GM12878 (cell line): ENCODE measurements at regions not wholly inside any gene's neighbourhood (a gene's known extent, or its start where the extent isn't known, plus 50 kb on each side); places are given as distances from the start of the nearest gene placed in this dataset.

Source experiments
- ATAC-seq: fragments of 200-7000 bp; cut with Tn5 transposase; 3 replicates; pipeline ENCODE4 v1.9.1; 2020; ENCODE audit warnings: mild to moderate bottlenecking, moderate library complexity
- BruUV-seq: library from RNA; stranded (reverse); fragments of 400-500 nt; replicated peaks from 2 replicates; lab custom pipeline; 2021; lab: Mats Ljungman, UMichigan
- CTCF ChIA-PET: fragments of 300-600 bp; sonication (Branson Sonifier 250); formaldehyde crosslinking; extraction: SDS; loops from one replicate; lab custom pipeline; 2021; ENCODE audit warnings: inconsistent platforms; lab: Yijun Ruan, JAX
- POLR2A ChIA-PET: fragments of 350-600 bp; formaldehyde crosslinking; extraction: SDS; loops from one replicate; lab custom pipeline; 2021; ENCODE audit warnings: inconsistent platforms; lab: Charles Lee
- RAD21 ChIA-PET: fragments of 300-600 bp; sonication (Branson Sonifier 250); formaldehyde crosslinking; loops from one replicate; lab custom pipeline; 2023; ENCODE audit warnings: antibody characterized with exemption; ENCODE audit not compliant: unreplicated experiment; lab: Charles Lee
- SMC1A ChIA-PET: fragments of 300-600 bp; sonication (Branson Sonifier 250); formaldehyde crosslinking; loops from one replicate; lab custom pipeline; 2023; ENCODE audit not compliant: unreplicated experiment, uncharacterized antibody; lab: Charles Lee
- DNase-seq: peaks from one replicate; pipeline ENCODE4 v3.0.0-alpha.2; 2011; ENCODE audit warnings: low read depth, low spot score
- FAIRE-seq: peaks from 3 replicates; lab custom pipeline; 2011; peaks lifted over from hg19 to GRCh38; lab: Jason Lieb, UNC
- H2AFZ ChIP-seq: 2 replicates; pipeline ENCODE4 v1.6.0; 2011; ENCODE audit warnings: low read depth, low read length, control low read depth; ENCODE audit not compliant: control insufficient read depth
- H3K27ac ChIP-seq: 2 replicates; pipeline ENCODE4 v1.5.1; 2011; ENCODE audit warnings: control low read depth; ENCODE audit not compliant: control insufficient read depth, insufficient read depth
- H3K27me3 ChIP-seq, 2 experiments: replicated peaks in 1 of 2; 2 replicates each; pipeline versions ENCODE4 v1.6.0 to v1.6.1; 2011; ENCODE audit warnings: low read length in 1 of 2; ENCODE audit not compliant: control insufficient read depth in 2 of 2, insufficient read depth in 2 of 2
- H3K36me3 ChIP-seq, 2 experiments: 2 replicates each; pipeline ENCODE4 v1.5.1; 2011; ENCODE audit warnings: low read length in 1 of 2; ENCODE audit not compliant: control insufficient read depth in 2 of 2, insufficient read depth in 2 of 2
- H3K4me1 ChIP-seq: 2 replicates; pipeline ENCODE4 v1.6.1; 2011; ENCODE audit warnings: mild to moderate bottlenecking, low read length, moderate library complexity, mixed read lengths; ENCODE audit not compliant: control insufficient read depth, insufficient read depth
- H3K4me2 ChIP-seq: 2 replicates; pipeline ENCODE4 v1.6.0; 2011; ENCODE audit warnings: control low read depth; ENCODE audit not compliant: control insufficient read depth, insufficient read depth
- H3K4me3 ChIP-seq: fragments of 200-600 bp; sonication (generic); 2 replicates; pipeline ENCODE4 v1.5.1; 2016
- H3K79me2 ChIP-seq: 2 replicates; pipeline ENCODE4 v1.6.0; 2011; ENCODE audit warnings: low read length; ENCODE audit not compliant: control insufficient read depth, insufficient read depth
- H3K9ac ChIP-seq: 2 replicates; pipeline ENCODE4 v1.8.0; 2011; ENCODE audit warnings: low read length, control low read depth, mixed read lengths; ENCODE audit not compliant: control insufficient read depth, insufficient read depth
- H3K9me3 ChIP-seq: replicated peaks from 3 replicates; pipeline ENCODE4 v1.5.1; 2011; ENCODE audit warnings: mild to moderate bottlenecking, low read length; ENCODE audit not compliant: control insufficient read depth, insufficient read depth
- H4K20me1 ChIP-seq: 2 replicates; pipeline ENCODE4 v1.6.0; 2011; ENCODE audit not compliant: control insufficient read depth, insufficient read depth
- ATF7 ChIP-seq: fragments of 450-650 bp; IDR thresholded peaks from 2 replicates; pipeline ENCODE4 v1.6.1; 2016; ENCODE audit warnings: low read depth, mild to moderate bottlenecking
- CHD2 ChIP-seq: IDR thresholded peaks from 2 replicates; pipeline ENCODE4 v1.6.1; 2011; ENCODE audit warnings: low read depth, low read length, improper control_type of control experiment, borderline replicate concordance
- CTCF ChIP-seq, 3 experiments: IDR thresholded peaks in 2 of 3; conservative IDR thresholded peaks in 1 of 3; 2 replicates each; pipeline ENCODE4 v1.5.1; 2011; ENCODE audit warnings: low read depth in 3 of 3, low read length in 3 of 3, mild to moderate bottlenecking in 3 of 3, control low read depth in 2 of 3, moderate library complexity in 2 of 3, inconsistent platforms in 1 of 3, mixed read lengths in 1 of 3; ENCODE audit not compliant: control insufficient read depth in 2 of 3, insufficient read depth in 1 of 3; ENCODE audit errors: extremely low read depth in 1 of 3
- FOXK2 ChIP-seq: fragments of 450-650 bp; IDR thresholded peaks from 2 replicates; pipeline ENCODE4 v1.6.1; 2017; ENCODE audit warnings: mild to moderate bottlenecking, moderate library complexity
- GATAD2B ChIP-seq: fragments of 450-650 bp; conservative IDR thresholded peaks from 2 replicates; pipeline ENCODE4 v1.6.1; 2017; ENCODE audit warnings: low read depth, mild to moderate bottlenecking, moderate library complexity
- MEF2A ChIP-seq: IDR thresholded peaks from 2 replicates; pipeline ENCODE4 v1.6.1; 2011; ENCODE audit warnings: low read depth, mild to moderate bottlenecking, low read length, moderate library complexity; ENCODE audit not compliant: insufficient read depth
- RAD21 ChIP-seq: IDR thresholded peaks from 2 replicates; pipeline ENCODE4 v1.6.1; 2011; ENCODE audit warnings: mild to moderate bottlenecking, low read depth, low read length, moderate library complexity; ENCODE audit not compliant: insufficient read depth
- SMAD1 ChIP-seq: fragments of 450-650 bp; IDR thresholded peaks from 2 replicates; pipeline ENCODE4 v1.6.1; 2018; ENCODE audit warnings: mild to moderate bottlenecking, low read depth; ENCODE audit not compliant: partially characterized antibody
- ZBTB11 ChIP-seq: fragments of 450-650 bp; formaldehyde crosslinking; IDR thresholded peaks from 2 replicates; pipeline ENCODE4 v1.5.0; 2022; ENCODE audit warnings: mild to moderate bottlenecking, missing genetic modification characterization
- ZNF384 ChIP-seq: IDR thresholded peaks from 2 replicates; pipeline ENCODE4 v1.6.1; 2012; ENCODE audit warnings: low read depth, mild to moderate bottlenecking, low read length, improper control_type of control experiment, borderline replicate concordance
- WGBS: methylation state at CpG from one replicate; pipeline ENCODE4 v1.1.6; 2016; ENCODE audit warnings: low lambda C conversion rate; ENCODE audit not compliant: insufficient replicate concordance, insufficient coverage; ENCODE audit errors: missing lambda C conversion rate; 5-methylcytosine and 5-hydroxymethylcytosine counted together
- in situ Hi-C: fragments of 300-500 bp; cut with MboI; formaldehyde crosslinking; loops from 9 replicates; pipeline ENCODE4 v1.14.3; 2018; ENCODE audit warnings: mixed read lengths
- intact Hi-C: fragments of 100-400 bp; cut with micrococcal nuclease; formaldehyde crosslinking; loops from one replicate; pipeline ENCODE4 v1.14.2; 2022; ENCODE audit not compliant: unreplicated experiment

- no peak for FAIRE-seq
- no peak for ATAC-seq
- no peaks in the 10 kb centered on the region for H4K20me1 ChIP-seq
Measured at GRCh38 chr4:135515295-135515694, 1313.7 kb upstream of the PABPC4L start.

GRCh38 chr4:135510582-135510981 lies 1309.0 kb upstream of the PABPC4L start:
- Histone ChIP-seq H3K27me3 (no peaks in the 10 kb centered on the region), H3K4me3 (no peak overlapping the region), H3K9me3 (no peaks in the 10 kb centered on the region), H3K9ac (no peak overlapping the region), H3K27ac (no peak overlapping the region), H4K20me1 (no peaks in the 10 kb centered on the region), H3K4me2 (no peak overlapping the region), H3K4me1 (no peaks in the 10 kb centered on the region), H3K79me2 (no peaks in the 10 kb centered on the region), H2AFZ (no peak overlapping the region), H3K36me3 (no peaks in the 10 kb centered on the region)
- no peak for TF ChIP-seq SMAD1
- TF ChIP-seq RAD21: no peak
- no peak for TF ChIP-seq CHD2
- no peak for TF ChIP-seq GATAD2B
- no peak for TF ChIP-seq FOXK2
- no peak for TF ChIP-seq ZNF384
- TF ChIP-seq CTCF (IDR thresholded peaks at IDR 0.05 in 2 of 3, conservative IDR thresholded peaks at IDR 0.05 in 1 of 3; ENCODE audit: control insufficient read depth in 2 of 3, extremely low read depth in 1 of 3, insufficient read depth in 1 of 3, low read depth in 3 of 3, low read length in 3 of 3): no peak
- no peak for TF ChIP-seq ZBTB11 (CRISPR knock-in tag)
- FAIRE-seq (no peak), ATAC-seq (no peak), DNase-seq (no peak)
- in situ Hi-C loops (no loop called here), intact Hi-C loops (no loop called here)
- ChIA-PET CTCF (no interaction called here), SMC1A (no interaction called here), RAD21 (no interaction called here), POLR2A (no interaction called here)
- 0% methylated on average over 1 of the region's 1 CpG for WGBS
- no TSS peak for BruUV-seq

More at GRCh38 chr4:135515295-135515694, 1313.7 kb upstream of the PABPC4L start:
- no peaks in the 10 kb centered on the region for H3K36me3 ChIP-seq
- H3K79me2 ChIP-seq: no peaks in the 10 kb centered on the region
- intact Hi-C loops (no loop called here), in situ Hi-C loops (no loop called here)
- no TSS peak for BruUV-seq
- no peaks in the 10 kb centered on the region for H3K27me3 ChIP-seq
- H3K4me3 ChIP-seq: no peak overlapping the region
- no peak overlapping the region for H3K9ac ChIP-seq
- RAD21 ChIA-PET: no interaction called here
- CTCF ChIA-PET: no interaction called here
- no peaks in the 10 kb centered on the region for H3K9me3 ChIP-seq
- no peak overlapping the region for H3K4me2 ChIP-seq
- POLR2A ChIA-PET: no interaction called here
- 12% methylated on average over 3 of the region's 3 CpGs for WGBS
- no peak overlapping the region for H3K27ac ChIP-seq
- H2AFZ ChIP-seq: no peak overlapping the region
- no peaks in the 10 kb centered on the region for H3K4me1 ChIP-seq
- no peak for DNase-seq
- TF ChIP-seq MEF2A (no peak), ATF7 (peak; percentile 53)
- SMC1A ChIA-PET: interaction anchor here (0.7 kb wide), 1 partner anchor 582 kb away, joined by 3 read pairs; no protein-coding TSS in a partner anchor
